ENCODE measurements at regions not wholly inside any gene's neighbourhood (a gene's known extent, or its start where the extent isn't known, plus 50 kb on each side); places are given as distances from the start of the nearest gene placed in this dataset.

GRCh38 chr15:95953032-95953431 is 377.5 kb upstream of the NR2F2 start:
- H3K27ac ChIP-seq (ENCODE audit: control insufficient read depth, insufficient read depth, low read length), result no peak overlapping the region
- no peak overlapping the region for H3K4me2 ChIP-seq (ENCODE audit: control insufficient read depth, extremely low read depth, insufficient read depth, low read depth, low read length)
- no peaks in the 10 kb centered on the region for H3K27me3 ChIP-seq (ENCODE audit: control insufficient read depth, extremely low read depth, insufficient read depth, low read length)
- no peaks in the 10 kb centered on the region for H3K79me2 ChIP-seq (ENCODE audit: control insufficient read depth, insufficient read depth, low read length)
- H3K36me3 ChIP-seq (ENCODE audit: control insufficient read depth in 2 of 2, extremely low read depth in 1 of 2, insufficient read depth in 2 of 2, low read length in 2 of 2), result no peaks in the 10 kb centered on the region
- no peaks in the 10 kb centered on the region for H3K9me3 ChIP-seq (ENCODE audit: control insufficient read depth, low read depth, low read length)
- dilution Hi-C loops (cut with MboI; ENCODE audit: extremely low pct_ligation_motif_present, low sequenced_read_pairs), result no loop called here
- DNase-seq (ENCODE audit: low read depth, low spot score) (no peak), FAIRE-seq (no peak)
- H3K9ac ChIP-seq (ENCODE audit: control insufficient read depth, extremely low read depth, insufficient read depth, low read length), result no peak overlapping the region
- no peak overlapping the region for H2AFZ ChIP-seq (ENCODE audit: control insufficient read depth, low read length)
- H3K9me1 ChIP-seq (ENCODE audit: control insufficient read depth, extremely low read depth, insufficient read depth, low read length), result no peaks in the 10 kb centered on the region
- H3K4me3 ChIP-seq (ENCODE audit: control insufficient read depth in 2 of 3, extremely low read depth in 1 of 3, insufficient read depth in 2 of 3, low read depth in 1 of 3, low read length in 3 of 3), result no peak overlapping the region
- no peaks in the 10 kb centered on the region for H3K4me1 ChIP-seq (ENCODE audit: control insufficient read depth, extremely low read depth, insufficient read depth, low read length)
- no peaks in the 10 kb centered on the region for H4K20me1 ChIP-seq (ENCODE audit: control insufficient read depth, extremely low read depth, insufficient read depth, low read length)
- TF ChIP-seq EZH2 (IDR thresholded peaks at IDR 0.05; ENCODE audit: low read length), result no peak
- no peak for TF ChIP-seq CTCF (optimal IDR thresholded peaks at IDR 0.05 in 1 of 3, IDR thresholded peaks at IDR 0.05 in 1 of 3, conservative IDR thresholded peaks at IDR 0.05 in 1 of 3; ENCODE audit: extremely low read depth in 1 of 3, insufficient read depth in 2 of 3, low read length in 3 of 3)

GRCh38 chr15:95957861-95958260 is 372.6 kb upstream of the NR2F2 start:
- dilution Hi-C loops (cut with MboI; ENCODE audit: extremely low pct_ligation_motif_present, low sequenced_read_pairs), result no loop called here
- H3K4me1 ChIP-seq (ENCODE audit: control insufficient read depth, extremely low read depth, insufficient read depth, low read length), result no peaks in the 10 kb centered on the region
- no peaks in the 10 kb centered on the region for H3K36me3 ChIP-seq (ENCODE audit: control insufficient read depth in 2 of 2, extremely low read depth in 1 of 2, insufficient read depth in 2 of 2, low read length in 2 of 2)
- TF ChIP-seq CTCF (optimal IDR thresholded peaks at IDR 0.05 in 1 of 3, IDR thresholded peaks at IDR 0.05 in 1 of 3, conservative IDR thresholded peaks at IDR 0.05 in 1 of 3; ENCODE audit: extremely low read depth in 1 of 3, insufficient read depth in 2 of 3, low read length in 3 of 3) (no peak), EZH2 (IDR thresholded peaks at IDR 0.05; ENCODE audit: low read length) (no peak)
- no peaks in the 10 kb centered on the region for H3K9me1 ChIP-seq (ENCODE audit: control insufficient read depth, extremely low read depth, insufficient read depth, low read length)
- DNase-seq (ENCODE audit: low read depth, low spot score), result no peak
- no peaks in the 10 kb centered on the region for H4K20me1 ChIP-seq (ENCODE audit: control insufficient read depth, extremely low read depth, insufficient read depth, low read length)
- no peaks in the 10 kb centered on the region for H3K9me3 ChIP-seq (ENCODE audit: control insufficient read depth, low read depth, low read length)
- no peaks in the 10 kb centered on the region for H3K27me3 ChIP-seq (ENCODE audit: control insufficient read depth, extremely low read depth, insufficient read depth, low read length)
- H3K4me3 ChIP-seq (ENCODE audit: control insufficient read depth in 2 of 3, extremely low read depth in 1 of 3, insufficient read depth in 2 of 3, low read depth in 1 of 3, low read length in 3 of 3), result no peak overlapping the region
- no peak overlapping the region for H2AFZ ChIP-seq (ENCODE audit: control insufficient read depth, low read length)
- no peak overlapping the region for H3K27ac ChIP-seq (ENCODE audit: control insufficient read depth, insufficient read depth, low read length)
- no peak overlapping the region for H3K9ac ChIP-seq (ENCODE audit: control insufficient read depth, extremely low read depth, insufficient read depth, low read length)
- no peak for FAIRE-seq
- no peaks in the 10 kb centered on the region for H3K79me2 ChIP-seq (ENCODE audit: control insufficient read depth, insufficient read depth, low read length)
- H3K4me2 ChIP-seq (ENCODE audit: control insufficient read depth, extremely low read depth, insufficient read depth, low read depth, low read length), result no peak overlapping the region

Measured in keratinocyte (primary cell).